GM21786 (cell line): ENCODE measurements at regions not wholly inside any gene's neighbourhood (a gene's known extent, or its start where the extent isn't known, plus 50 kb on each side); places are given as distances from the start of the nearest gene placed in this dataset.

Experiments
- ATAC-seq: cut with Tn5 transposase; IDR thresholded peaks from one replicate; pipeline ENCODE4 v1.9.1; 2021; ENCODE audit not compliant: unreplicated experiment

- no peak for ATAC-seq
Measured at GRCh38 chr4:180799798-180800197, 1443.4 kb upstream of the TENM3 start.

DNA sequence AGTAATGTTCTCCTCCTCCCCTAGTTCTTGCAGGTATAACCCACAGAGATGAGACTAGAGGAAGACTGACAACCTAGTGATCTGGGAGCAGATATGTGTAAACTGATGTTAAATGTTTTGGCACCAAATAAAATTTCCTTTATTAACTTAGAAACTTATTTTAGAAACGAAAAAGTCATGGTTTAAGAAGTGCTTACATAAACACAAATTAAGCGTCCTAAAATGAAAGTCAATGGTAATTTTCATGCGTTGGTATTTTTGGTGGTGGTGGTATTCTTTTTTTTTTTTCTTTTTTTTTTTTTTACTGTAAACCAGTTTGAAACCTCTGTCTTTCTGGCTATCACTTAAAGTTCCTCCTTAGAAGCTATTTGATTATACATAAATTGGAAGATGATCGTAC lies 1438.1 kb upstream of the TENM3 start:
- no peak for ATAC-seq

GRCh38 chr4:180808862-180809261 lies 1434.3 kb upstream of the TENM3 start:
- no peak for ATAC-seq

- no peak for ATAC-seq
Measured at GRCh38 chr4:180809439-180809838, 1433.8 kb upstream of the TENM3 start.

DNA sequence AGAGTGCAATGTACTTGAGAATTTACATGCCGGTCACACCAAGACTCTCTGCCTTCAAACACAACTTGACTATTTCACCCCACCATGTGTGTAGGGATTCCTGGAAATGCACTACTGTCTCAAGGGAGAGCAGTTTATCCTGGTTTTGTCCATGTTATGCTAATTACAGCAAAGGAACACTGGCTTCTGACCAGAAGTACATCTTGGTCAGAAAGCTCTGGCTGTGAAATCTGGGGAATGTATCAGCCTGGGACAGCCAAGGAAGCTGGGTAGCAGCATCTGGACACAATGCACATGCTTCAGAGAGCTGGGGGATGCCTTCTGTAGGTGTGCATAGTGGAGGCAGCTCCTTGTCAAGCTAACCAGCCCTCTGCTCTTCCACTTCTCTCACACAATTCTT lies 1432.6 kb upstream of the TENM3 start:
- no peak for ATAC-seq

DNA sequence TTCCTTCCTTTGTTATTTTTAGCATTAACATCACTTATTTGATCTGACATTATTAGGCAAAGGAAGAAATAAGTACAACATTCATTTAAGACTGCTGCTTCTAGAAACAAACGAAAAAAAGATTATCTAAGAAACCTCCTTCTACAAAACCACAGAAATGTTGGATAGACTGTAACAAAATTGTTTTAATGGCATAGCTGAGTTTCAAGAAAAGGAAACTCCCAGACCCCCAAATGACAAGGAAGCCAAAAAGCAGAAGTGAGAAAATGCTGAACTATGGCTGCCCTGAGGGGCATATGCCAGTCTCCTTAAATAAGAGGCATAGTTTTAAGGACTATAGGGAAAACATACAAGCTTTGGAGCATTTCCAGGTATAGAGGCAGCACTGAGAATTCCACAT lies 1431.6 kb upstream of the TENM3 start:
- ATAC-seq = peak; percentile 40

GRCh38 chr4:180812783-180813182 lies 1430.4 kb upstream of the TENM3 start:
- no peak for ATAC-seq

DNA sequence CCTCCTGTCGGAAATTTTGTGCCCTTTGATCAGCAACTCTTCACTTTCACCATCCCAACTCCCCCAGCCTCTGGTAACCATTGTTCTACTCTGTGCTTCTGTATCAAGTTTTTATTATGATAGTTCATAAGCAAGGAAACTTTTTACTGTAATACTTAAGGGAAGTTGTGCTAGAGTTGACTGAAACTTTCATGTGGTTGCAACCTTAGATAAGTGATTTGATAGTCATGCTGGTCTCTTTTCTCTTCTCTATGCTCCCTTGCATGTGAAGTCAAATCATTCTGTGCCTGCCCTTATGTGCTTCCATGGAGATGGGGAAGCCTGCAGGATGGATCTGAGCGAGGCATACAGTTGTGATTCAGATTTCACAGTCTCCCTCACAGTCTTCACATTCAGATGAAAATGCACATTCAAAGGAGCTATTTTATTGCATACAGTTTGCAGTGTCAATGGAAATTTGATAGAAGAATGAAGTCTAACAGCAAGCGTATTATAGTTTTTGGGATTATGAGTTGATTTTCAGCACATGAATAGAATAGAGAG lies 1428.3 kb upstream of the TENM3 start:
- ATAC-seq = no peak

GRCh38 chr4:180817529-180817928 lies 1425.7 kb upstream of the TENM3 start:
- no peak for ATAC-seq

- no peak for ATAC-seq
Measured at GRCh38 chr4:180823108-180823507, 1420.1 kb upstream of the TENM3 start.

- no peak for ATAC-seq
Measured at GRCh38 chr4:180827232-180828009, 1415.8 kb upstream of the TENM3 start.

GRCh38 chr4:180828455-180829018 lies 1414.7 kb upstream of the TENM3 start:
- ATAC-seq = no peak

DNA sequence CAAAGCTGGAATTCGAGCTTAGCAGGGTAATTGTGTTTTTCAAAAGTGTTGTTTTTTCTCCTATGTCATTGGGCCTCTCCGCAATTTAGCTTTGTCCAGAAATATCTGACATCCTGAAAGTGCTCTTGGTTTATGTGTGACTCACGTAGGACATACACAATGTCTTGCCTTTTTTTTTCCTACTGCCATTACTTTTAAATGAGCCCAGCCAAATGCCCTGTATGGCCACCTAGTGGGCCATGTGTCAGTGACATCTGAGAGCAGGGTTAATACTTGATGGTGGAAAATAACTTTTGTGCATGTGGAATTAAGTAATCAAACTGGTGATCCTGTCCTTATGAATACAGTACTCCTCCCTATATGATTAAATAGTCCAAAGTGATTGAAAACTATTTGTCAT lies 1411.1 kb upstream of the TENM3 start:
- ATAC-seq = no peak

- ATAC-seq = no peak
Measured at GRCh38 chr4:180840142-180840541, 1403.1 kb upstream of the TENM3 start.

DNA sequence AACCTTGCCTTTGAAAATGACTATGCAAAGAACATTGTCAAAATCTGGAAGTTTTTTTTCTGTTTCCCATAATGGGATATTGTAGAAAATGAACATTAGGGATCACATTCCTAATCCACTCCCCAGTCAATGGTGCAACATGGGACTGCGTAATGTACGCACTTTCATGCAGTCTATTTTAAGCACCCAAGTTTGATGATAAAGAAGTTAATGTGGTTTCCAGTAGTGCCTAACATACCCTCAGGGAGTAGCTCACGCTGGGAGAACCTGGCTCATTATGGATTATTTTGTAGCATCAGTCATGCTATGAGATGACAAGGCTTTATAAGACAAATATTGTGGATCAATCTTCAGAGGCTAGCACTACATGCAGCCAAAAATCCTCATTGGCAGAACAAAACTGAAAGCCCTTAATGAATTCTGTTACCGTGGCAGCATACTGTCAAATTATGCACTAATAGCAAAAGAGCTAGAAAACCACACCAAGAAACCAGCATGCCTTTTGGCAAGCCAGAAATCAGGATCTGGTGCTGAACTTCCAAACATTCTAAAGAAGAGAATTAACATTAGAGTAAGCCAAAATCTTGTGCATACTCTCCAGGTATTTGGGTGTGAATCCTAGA lies 1392.8 kb upstream of the TENM3 start:
- no peak for ATAC-seq

DNA sequence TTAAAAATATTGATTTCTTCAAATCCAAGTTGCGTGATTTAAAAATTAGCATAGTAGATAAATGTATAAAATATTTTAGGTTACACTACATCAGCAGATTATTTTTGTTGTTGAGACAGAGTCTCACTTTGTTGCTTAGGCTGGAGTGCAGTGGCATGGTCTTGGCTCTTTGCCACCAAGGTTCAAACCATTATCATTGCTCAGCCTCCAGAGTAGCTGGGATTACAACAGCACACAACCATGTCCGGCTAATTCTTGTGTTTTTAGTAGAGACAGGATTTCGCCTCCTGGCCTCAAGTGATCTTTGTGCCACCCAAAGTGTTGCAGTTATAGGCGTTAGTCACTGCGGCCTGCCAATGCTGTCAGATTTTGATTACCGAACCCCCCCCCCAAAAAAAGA lies 1390.5 kb upstream of the TENM3 start:
- no peak for ATAC-seq

- ATAC-seq = no peak
Measured at GRCh38 chr4:180855184-180855583, 1388.0 kb upstream of the TENM3 start.

DNA sequence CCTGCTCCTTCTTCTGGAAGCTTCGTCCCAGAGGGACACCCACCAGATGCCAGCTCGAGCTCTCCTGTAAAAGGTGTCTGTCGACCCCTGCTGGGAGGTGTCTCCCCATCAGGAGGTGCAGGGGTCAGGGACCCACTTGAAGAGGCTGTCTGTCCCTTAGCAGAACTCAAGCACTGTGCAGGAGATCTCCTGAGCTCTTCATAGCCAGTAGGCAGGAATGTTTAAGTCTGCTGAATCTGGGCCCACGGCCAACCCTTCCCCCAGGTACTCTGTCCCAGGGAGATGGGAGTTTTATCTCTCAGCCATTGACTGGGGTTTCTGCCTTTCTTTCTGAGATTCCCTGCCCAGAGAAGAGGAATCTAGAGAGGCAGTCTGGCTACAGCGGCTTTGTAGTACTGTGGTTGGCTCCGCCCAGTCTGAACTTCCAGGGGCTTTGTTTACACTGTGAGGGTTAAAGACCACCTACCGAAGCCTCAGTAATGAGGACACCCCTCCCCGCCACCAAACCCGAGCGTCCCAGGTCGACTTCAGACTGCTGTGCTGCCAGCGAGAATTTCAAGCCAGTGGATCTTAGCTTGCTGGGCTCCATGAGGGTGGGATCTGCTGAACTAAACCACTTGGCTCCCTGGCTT lies 1383.0 kb upstream of the TENM3 start:
- ATAC-seq = no peak

- no peak for ATAC-seq
Measured at GRCh38 chr4:180861651-180862050, 1381.6 kb upstream of the TENM3 start.

DNA sequence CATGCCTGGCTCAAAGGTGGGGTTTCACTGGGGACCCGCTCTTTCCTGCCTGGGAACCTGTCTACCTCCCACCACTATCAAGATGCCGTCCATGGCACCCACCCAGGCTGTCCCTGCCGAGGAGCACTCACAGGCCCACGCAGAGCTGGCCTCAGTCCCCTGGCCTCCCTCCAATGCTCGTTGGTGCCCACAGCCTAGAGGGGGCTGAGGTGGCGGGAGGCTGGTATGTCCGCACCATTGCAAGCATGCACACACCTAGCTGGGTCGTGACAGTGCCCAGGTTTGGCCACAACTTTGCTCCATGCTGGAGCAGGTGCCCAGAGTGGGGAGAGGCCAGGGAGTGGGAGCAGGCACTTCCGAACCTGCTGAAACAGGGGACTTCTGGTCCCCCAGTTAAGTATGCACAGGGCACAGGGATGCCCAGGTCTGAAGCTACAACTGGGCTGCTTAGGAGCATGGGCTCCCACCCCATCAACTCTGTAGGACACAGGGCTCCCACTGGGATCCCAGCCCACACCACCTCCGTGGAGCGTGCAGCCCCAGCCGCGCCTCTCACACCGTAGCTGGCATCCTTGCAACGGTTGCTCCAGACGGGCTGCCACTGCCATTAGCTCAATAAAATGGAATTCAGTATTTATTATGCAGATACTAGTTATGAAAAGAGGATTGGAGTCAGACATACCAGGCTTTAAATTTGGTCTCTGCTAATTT lies 1376.1 kb upstream of the TENM3 start:
- ATAC-seq = no peak

GRCh38 chr4:180870623-180871022 lies 1372.6 kb upstream of the TENM3 start:
- no peak for ATAC-seq
